ENCODE measurements at regions not wholly inside any gene's neighbourhood (a gene's known extent, or its start where the extent isn't known, plus 50 kb on each side); places are given as distances from the start of the nearest gene placed in this dataset.

- TF ChIP-seq TCF7L2 (IDR thresholded peaks at IDR 0.05; ENCODE audit: low read depth, low read length) (no peak), CBX2 (IDR thresholded peaks at IDR 0.05; ENCODE audit: low read depth, low read length) (no peak), CBX2 (CRISPR knock-in tag; IDR thresholded peaks at IDR 0.05; ENCODE audit: low read depth) (no peak), PBX2 (CRISPR knock-in tag; IDR thresholded peaks at IDR 0.05) (no peak), NFE2L1 (CRISPR knock-in tag; IDR thresholded peaks at IDR 0.05; ENCODE audit: borderline replicate concordance) (no peak), JUNB (CRISPR knock-in tag; IDR thresholded peaks at IDR 0.05; ENCODE audit: borderline replicate concordance) (no peak), NFRKB (IDR thresholded peaks at IDR 0.05) (no peak), SRF (IDR thresholded peaks at IDR 0.05; ENCODE audit: low read depth, low read length) (no peak), ATF2 (CRISPR knock-in tag; IDR thresholded peaks at IDR 0.05) (no peak), EZH2 (conservative IDR thresholded peaks at IDR 0.05; ENCODE audit: low read depth, low read length) (no peak), MIER2 (CRISPR knock-in tag; IDR thresholded peaks at IDR 0.05) (no peak), ZBTB42 (CRISPR knock-in tag; IDR thresholded peaks at IDR 0.05) (no peak), MYNN (CRISPR knock-in tag; IDR thresholded peaks at IDR 0.05; ENCODE audit: low read depth) (no peak)
- TF ChIP-seq, protein P1, sequence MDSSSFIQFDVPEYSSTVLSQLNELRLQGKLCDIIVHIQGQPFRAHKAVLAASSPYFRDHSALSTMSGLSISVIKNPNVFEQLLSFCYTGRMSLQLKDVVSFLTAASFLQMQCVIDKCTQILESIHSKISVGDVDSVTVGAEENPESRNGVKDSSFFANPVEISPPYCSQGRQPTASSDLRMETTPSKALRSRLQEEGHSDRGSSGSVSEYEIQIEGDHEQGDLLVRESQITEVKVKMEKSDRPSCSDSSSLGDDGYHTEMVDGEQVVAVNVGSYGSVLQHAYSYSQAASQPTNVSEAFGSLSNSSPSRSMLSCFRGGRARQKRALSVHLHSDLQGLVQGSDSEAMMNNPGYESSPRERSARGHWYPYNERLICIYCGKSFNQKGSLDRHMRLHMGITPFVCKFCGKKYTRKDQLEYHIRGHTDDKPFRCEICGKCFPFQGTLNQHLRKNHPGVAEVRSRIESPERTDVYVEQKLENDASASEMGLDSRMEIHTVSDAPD (CRISPR knock-in tag; IDR thresholded peaks at IDR 0.05), result no peak
- TF ChIP-seq, protein P2, sequence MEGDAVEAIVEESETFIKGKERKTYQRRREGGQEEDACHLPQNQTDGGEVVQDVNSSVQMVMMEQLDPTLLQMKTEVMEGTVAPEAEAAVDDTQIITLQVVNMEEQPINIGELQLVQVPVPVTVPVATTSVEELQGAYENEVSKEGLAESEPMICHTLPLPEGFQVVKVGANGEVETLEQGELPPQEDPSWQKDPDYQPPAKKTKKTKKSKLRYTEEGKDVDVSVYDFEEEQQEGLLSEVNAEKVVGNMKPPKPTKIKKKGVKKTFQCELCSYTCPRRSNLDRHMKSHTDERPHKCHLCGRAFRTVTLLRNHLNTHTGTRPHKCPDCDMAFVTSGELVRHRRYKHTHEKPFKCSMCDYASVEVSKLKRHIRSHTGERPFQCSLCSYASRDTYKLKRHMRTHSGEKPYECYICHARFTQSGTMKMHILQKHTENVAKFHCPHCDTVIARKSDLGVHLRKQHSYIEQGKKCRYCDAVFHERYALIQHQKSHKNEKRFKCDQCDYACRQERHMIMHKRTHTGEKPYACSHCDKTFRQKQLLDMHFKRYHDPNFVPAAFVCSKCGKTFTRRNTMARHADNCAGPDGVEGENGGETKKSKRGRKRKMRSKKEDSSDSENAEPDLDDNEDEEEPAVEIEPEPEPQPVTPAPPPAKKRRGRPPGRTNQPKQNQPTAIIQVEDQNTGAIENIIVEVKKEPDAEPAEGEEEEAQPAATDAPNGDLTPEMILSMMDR (CRISPR knock-in tag; IDR thresholded peaks at IDR 0.05), result no peak
These were observed 313.2 kb downstream of the AHR start for GRCh38 chr7:17611611-17612010.

Measured in HepG2 (cell line).